Kidney (tissue), 13 donors: ENCODE measurements at regions not wholly inside any gene's neighbourhood (a gene's known extent, or its start where the extent isn't known, plus 50 kb on each side); places are given as distances from the start of the nearest gene placed in this dataset.

ENCODE experiments used
- DNase-seq, 5 donors: peaks; one replicate each; pipeline ENCODE4 v3.0.0-alpha.2; 2013 to 2020
- FAIRE-seq: peaks from 2 replicates; lab custom pipeline; 2012; peaks lifted over from hg19 to GRCh38; lab: Jason Lieb, UNC
- H3K27ac ChIP-seq, 2 donors: one replicate each; pipeline ENCODE4 v1.7.0; 2013; ENCODE audit warnings: low read depth in 2 of 2, low read length in 2 of 2, inconsistent platforms in 1 of 2
- H3K27me3 ChIP-seq: one replicate; pipeline ENCODE4 v1.7.1; 2013; ENCODE audit warnings: low read length, inconsistent platforms; ENCODE audit not compliant: control insufficient read depth, insufficient read depth
- H3K36me3 ChIP-seq, 3 donors: one replicate each; pipeline versions ENCODE4 v1.7.0 to v1.7.1; 2013; ENCODE audit warnings: low read length in 3 of 3, control low read depth in 1 of 3, inconsistent platforms in 1 of 3; ENCODE audit not compliant: insufficient read depth in 3 of 3, control insufficient read depth in 2 of 3
- H3K4me1 ChIP-seq, 3 donors: one replicate each; pipeline versions ENCODE4 v1.7.0 to v1.7.1; 2013; ENCODE audit warnings: low read length in 3 of 3, inconsistent platforms in 1 of 3, low read depth in 1 of 3; ENCODE audit not compliant: control insufficient read depth in 2 of 3, insufficient read depth in 2 of 3
- H3K4me3 ChIP-seq, 3 donors: one replicate each; pipeline versions ENCODE4 v1.7.0 to v1.8.1; 2013; ENCODE audit warnings: low read length in 3 of 3, control low read depth in 1 of 3, inconsistent platforms in 1 of 3
- H3K9ac ChIP-seq, 3 donors: one replicate each; pipeline versions ENCODE4 v1.7.0 to v1.7.1; 2013; ENCODE audit warnings: low read length in 3 of 3, control low read depth in 1 of 3, inconsistent platforms in 1 of 3
- H3K9me3 ChIP-seq, 3 donors: one replicate each; pipeline versions ENCODE4 v1.7.0 to v1.7.1; 2013; ENCODE audit warnings: low read length in 3 of 3, control low read depth in 1 of 3, inconsistent platforms in 1 of 3; ENCODE audit not compliant: control insufficient read depth in 2 of 3, insufficient read depth in 1 of 3
- CTCF ChIP-seq: IDR thresholded peaks from 3 replicates; pipeline ENCODE4 v1.5.1; 2012; ENCODE audit warnings: mild to moderate bottlenecking, moderate library complexity, borderline replicate concordance; ENCODE audit not compliant: insufficient read depth; ENCODE audit errors: extremely low read depth
- intact Hi-C: fragments of 100-400 bp; cut with DNase I; formaldehyde crosslinking; loops from one replicate; pipeline ENCODE4 v1.11.1; 2022
- donor health status: control.
- donor health status: control.
- donor health status: control.
- donor health status: control.
- donor health status: control.
- donor health status: DM: yes; HTN: yes; CAD: no.
- donor health status: Normal renal cell carcinoma (clear cell type).

GRCh38 chr1:228841632-228842031 is 106.4 kb downstream of the RHOU start:
- Histone ChIP-seq H3K27ac (no peak overlapping the region), H3K9me3 (no peaks in the 10 kb centered on the region), H3K9ac (no peak overlapping the region), H3K4me1 (peaks cover 6 to 29% (median 25%) of the 10 kb centered on the region in 3 donors), H3K36me3 (no peaks in the 10 kb centered on the region), H3K27me3 (no peaks in the 10 kb centered on the region), H3K4me3 (no peak overlapping the region)
- TF ChIP-seq CTCF: no peak
- intact Hi-C loops: no loop called here
- FAIRE-seq (no peak), DNase-seq (no peak)

DNA sequence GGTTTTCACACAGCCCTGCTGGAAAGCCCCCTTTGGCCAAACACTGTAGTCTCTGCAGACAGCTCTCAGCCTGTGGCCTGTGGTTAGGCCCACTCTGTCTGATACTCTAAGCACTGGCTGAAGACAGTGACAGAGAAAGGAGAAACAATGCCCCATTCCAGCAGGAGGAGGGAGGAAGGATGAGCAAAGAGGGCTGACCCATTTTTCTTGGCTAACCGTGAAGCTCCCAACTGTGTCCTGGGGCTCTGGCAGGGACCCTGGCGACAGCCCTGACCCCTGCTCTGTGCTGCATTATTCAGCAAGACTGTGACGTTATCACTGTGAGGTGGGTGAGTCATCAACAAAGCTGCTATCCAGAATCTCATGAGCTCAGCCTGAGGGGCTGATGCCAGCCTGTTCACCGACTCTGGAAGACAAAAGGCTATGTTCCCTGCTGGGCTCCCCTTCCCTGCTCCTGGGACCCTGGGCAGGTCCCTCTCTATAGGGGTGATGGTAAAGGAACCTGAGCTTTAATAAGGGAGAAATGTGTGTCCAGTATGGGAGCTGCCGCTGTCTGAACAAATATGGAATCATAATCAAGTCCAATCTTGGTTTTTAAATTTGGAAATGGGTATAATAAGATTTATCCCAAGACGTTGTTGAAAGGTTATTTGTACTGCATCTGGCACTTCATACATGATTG is 107.0 kb downstream of the RHOU start:
- TF ChIP-seq CTCF: no peak
- intact Hi-C loops: no loop called here
- Histone ChIP-seq H3K9me3 (no peaks in the 10 kb centered on the region), H3K27me3 (no peaks in the 10 kb centered on the region), H3K27ac (no peak overlapping the region), H3K9ac (no peak overlapping the region), H3K36me3 (no peaks in the 10 kb centered on the region), H3K4me3 (no peak overlapping the region), H3K4me1 (peaks cover 6 to 23% (median 21%) of the 10 kb centered on the region in 3 donors)
- DNase-seq (peak in 1 of 5 donors; percentile 83), FAIRE-seq (no peak)

- intact Hi-C loops: no loop called here
- H3K27ac ChIP-seq: no peak overlapping the region
- FAIRE-seq: no peak
- H3K4me1 ChIP-seq: peaks cover 0 to 2% (median 0%) of the 10 kb centered on the region in 3 donors
- H3K9ac ChIP-seq: no peak overlapping the region
- no peaks in the 10 kb centered on the region for H3K27me3 ChIP-seq
- no peaks in the 10 kb centered on the region for H3K36me3 ChIP-seq
- H3K9me3 ChIP-seq: no peaks in the 10 kb centered on the region
- no peak for TF ChIP-seq CTCF
- H3K4me3 ChIP-seq: no peak overlapping the region
- no peak for DNase-seq
Measured at GRCh38 chr1:228845101-228845500, 109.8 kb downstream of the RHOU start.
